ENCODE measurements at regions not wholly inside any gene's neighbourhood (a gene's known extent, or its start where the extent isn't known, plus 50 kb on each side); places are given as distances from the start of the nearest gene placed in this dataset.

DNA sequence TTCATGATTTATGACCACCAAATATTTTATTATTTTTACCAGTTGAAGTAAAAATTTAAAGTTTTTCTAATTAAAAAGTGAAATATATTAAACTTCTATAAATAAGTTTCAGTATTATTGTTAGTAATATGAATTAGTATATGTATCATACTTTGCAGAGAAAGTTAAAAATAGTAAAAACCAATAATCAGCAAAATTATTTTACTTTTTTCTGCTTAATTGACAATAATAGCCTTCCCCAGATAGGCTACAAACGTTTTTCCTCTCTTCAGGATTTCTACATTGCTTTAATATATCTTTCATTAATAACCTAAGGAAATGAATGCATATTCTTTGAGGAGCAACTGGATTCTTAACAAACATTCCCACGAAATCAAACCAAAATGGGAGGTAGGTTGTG lies 543.5 kb downstream of the ETNK1 start:
- TF ChIP-seq, protein P1, sequence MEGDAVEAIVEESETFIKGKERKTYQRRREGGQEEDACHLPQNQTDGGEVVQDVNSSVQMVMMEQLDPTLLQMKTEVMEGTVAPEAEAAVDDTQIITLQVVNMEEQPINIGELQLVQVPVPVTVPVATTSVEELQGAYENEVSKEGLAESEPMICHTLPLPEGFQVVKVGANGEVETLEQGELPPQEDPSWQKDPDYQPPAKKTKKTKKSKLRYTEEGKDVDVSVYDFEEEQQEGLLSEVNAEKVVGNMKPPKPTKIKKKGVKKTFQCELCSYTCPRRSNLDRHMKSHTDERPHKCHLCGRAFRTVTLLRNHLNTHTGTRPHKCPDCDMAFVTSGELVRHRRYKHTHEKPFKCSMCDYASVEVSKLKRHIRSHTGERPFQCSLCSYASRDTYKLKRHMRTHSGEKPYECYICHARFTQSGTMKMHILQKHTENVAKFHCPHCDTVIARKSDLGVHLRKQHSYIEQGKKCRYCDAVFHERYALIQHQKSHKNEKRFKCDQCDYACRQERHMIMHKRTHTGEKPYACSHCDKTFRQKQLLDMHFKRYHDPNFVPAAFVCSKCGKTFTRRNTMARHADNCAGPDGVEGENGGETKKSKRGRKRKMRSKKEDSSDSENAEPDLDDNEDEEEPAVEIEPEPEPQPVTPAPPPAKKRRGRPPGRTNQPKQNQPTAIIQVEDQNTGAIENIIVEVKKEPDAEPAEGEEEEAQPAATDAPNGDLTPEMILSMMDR (conservative IDR thresholded peaks at IDR 0.05; ENCODE audit: low read length), result no peak
- no peak for TF ChIP-seq EZH2phosphoT487 (IDR thresholded peaks at IDR 0.05; ENCODE audit: borderline replicate concordance, low read depth, low read length)
